Spleen (tissue), 11 donors: ENCODE measurements at regions not wholly inside any gene's neighbourhood (a gene's known extent, or its start where the extent isn't known, plus 50 kb on each side); places are given as distances from the start of the nearest gene placed in this dataset.

Source experiments
- DNase-seq: peaks from one replicate; pipeline ENCODE4 v3.0.0-alpha.2; 2020
- H3K27ac ChIP-seq, 8 donors: fragments of 200-600 bp; sonication (generic) in 7 of 8; 1 replicate in 4 of 8; 2 replicates in 4 of 8; pipeline versions ENCODE4 v1.5.0 to v1.8.0; 2016 to 2021; ENCODE audit warnings: inconsistent platforms in 4 of 8, mild to moderate bottlenecking in 4 of 8, moderate library complexity in 1 of 8
- H3K27me3 ChIP-seq, 7 donors: fragments of 200-600 bp; sonication (generic) in 6 of 7; replicated peaks in 1 of 7; 1 replicate in 4 of 7; 2 replicates in 3 of 7; pipeline versions ENCODE4 v1.5.0 to v1.8.0; 2016 to 2021; ENCODE audit warnings: inconsistent platforms in 3 of 7, mild to moderate bottlenecking in 1 of 7
- H3K36me3 ChIP-seq, 6 donors: fragments of 200-600 bp; sonication (generic) in 5 of 6; 1 replicate in 4 of 6; 2 replicates in 2 of 6; pipeline versions ENCODE4 v1.5.0 to v1.8.0; 2016 to 2021; ENCODE audit warnings: inconsistent platforms in 2 of 6
- H3K4me1 ChIP-seq, 6 donors: fragments of 200-600 bp; sonication (generic) in 5 of 6; 1 replicate in 3 of 6; 2 replicates in 3 of 6; pipeline versions ENCODE4 v1.5.0 to v1.8.0; 2016 to 2021; ENCODE audit warnings: inconsistent platforms in 3 of 6
- H3K4me3 ChIP-seq, 8 donors: fragments of 200-600 bp; sonication (generic) in 7 of 8; 1 replicate in 4 of 8; 2 replicates in 4 of 8; pipeline versions ENCODE4 v1.5.0 to v1.8.0; 2016 to 2021; ENCODE audit warnings: inconsistent platforms in 4 of 8, mild to moderate bottlenecking in 4 of 8, moderate library complexity in 2 of 8
- H3K9me3 ChIP-seq, 8 donors: fragments of 200-600 bp; sonication (generic) in 7 of 8; 1 replicate in 4 of 8; 2 replicates in 4 of 8; pipeline versions ENCODE4 v1.5.0 to v1.8.0; 2016 to 2021; ENCODE audit warnings: inconsistent platforms in 4 of 8
- CTCF ChIP-seq, 11 experiments: fragments of 200-600 bp in 7 of 11; fragments of 450-650 bp in 4 of 11; sonication (generic) in 4 of 11; IDR thresholded peaks in 8 of 11; conservative IDR thresholded peaks in 3 of 11; 1 replicate in 7 of 11; 2 replicates in 4 of 11; pipeline versions ENCODE4 v1.4.0 to v1.8.0; 2016 to 2021; ENCODE audit warnings: antibody characterized with exemption in 11 of 11, inconsistent platforms in 4 of 11, mild to moderate bottlenecking in 1 of 11
- POLR2A ChIP-seq, 3 donors: fragments of 450-650 bp; IDR thresholded peaks; one replicate each; pipeline ENCODE4 v1.5.1; 2017; ENCODE audit warnings: antibody characterized with exemption in 3 of 3, mild to moderate bottlenecking in 1 of 3
- POLR2AphosphoS5 ChIP-seq, 3 donors: sonication (generic); formaldehyde crosslinking; IDR thresholded peaks; one replicate each; pipeline ENCODE4 v1.5.1; 2017; ENCODE audit warnings: antibody characterized with exemption in 3 of 3
- WGBS, 5 donors: extraction: QIAGEN DNeasy Blood & Tissue Kit in 3 of 5; methylation state at CpG; one replicate each; pipeline versions ENCODE4 v1.1.5 to v1.1.7; 2013 to 2018; 5-methylcytosine and 5-hydroxymethylcytosine counted together
- intact Hi-C: fragments of 100-400 bp; cut with DNase I; formaldehyde crosslinking; loops from one replicate; pipeline ENCODE4 v1.15.0; 2023; ENCODE audit warnings: low total_unique reads
- donor health status: healthy with polysubstance abuse.
- donor health status: DM: no; HTN: no; CAD: no; lungs with moderate emphysema.
- donor health status: DM: no; HTN: no; CAD: no.
- donor health status: Bipolar disorder and iron deficiency.
- donor health status: healthy.
- donor health status: DM: no; HTN: no; CAD: no.
- donor health status: DM: yes; HTN: yes; CAD: no.

GRCh38 chr7:80082213-80082612 lies 52.4 kb upstream of the GNAI1 start:
- Histone ChIP-seq H3K9me3 (no peaks in the 10 kb centered on the region), H3K27me3 (no peaks in the 10 kb centered on the region), H3K4me1 (peaks cover 0 to 11% (median 3%) of the 10 kb centered on the region in 6 donors), H3K36me3 (no peaks in the 10 kb centered on the region), H3K4me3 (no peak overlapping the region), H3K27ac (no peak overlapping the region)
- DNase-seq: no peak
- intact Hi-C loops: no loop called here
- TF ChIP-seq CTCF (IDR thresholded peaks at IDR 0.05 in 8 of 11, conservative IDR thresholded peaks at IDR 0.05 in 3 of 11) (no peak), POLR2AphosphoS5 (IDR thresholded peaks at IDR 0.05) (no peak), POLR2A (IDR thresholded peaks at IDR 0.05) (no peak)

GRCh38 chr7:80078886-80079285 lies 55.7 kb upstream of the GNAI1 start:
- no peak overlapping the region for H3K4me3 ChIP-seq
- 75 to 88% (median 78%) methylated on average over 3 of the region's 3 CpGs for WGBS, 5 donors
- intact Hi-C loops: no loop called here

GRCh38 chr7:80078159-80078731 lies 56.4 kb upstream of the GNAI1 start:
- intact Hi-C loops: no loop called here
- no peak for DNase-seq
- WGBS, 5 donors: 5 to 8% (median 7%) methylated on average over 5 of the region's 5 CpGs

More at GRCh38 chr7:80078886-80079285, 55.7 kb upstream of the GNAI1 start:
- H3K4me1 ChIP-seq: peaks cover 0 to 11% (median 3%) of the 10 kb centered on the region in 6 donors
- no peaks in the 10 kb centered on the region for H3K27me3 ChIP-seq
- no peak for DNase-seq
- no peak for TF ChIP-seq POLR2A (IDR thresholded peaks at IDR 0.05)
- H3K27ac ChIP-seq: no peak overlapping the region
- H3K9me3 ChIP-seq: no peaks in the 10 kb centered on the region
- H3K36me3 ChIP-seq: no peaks in the 10 kb centered on the region

GRCh38 chr7:80070391-80070790 lies 64.2 kb upstream of the GNAI1 start:
- intact Hi-C loops: no loop called here
- WGBS, 5 donors: 29 to 81% (median 48%) methylated on average over 2 of the region's 2 CpGs
- Histone ChIP-seq H3K4me1 (no peaks in the 10 kb centered on the region), H3K36me3 (no peaks in the 10 kb centered on the region), H3K27me3 (no peaks in the 10 kb centered on the region), H3K27ac (no peak overlapping the region), H3K9me3 (peaks cover 0 to 21% (median 15%) of the 10 kb centered on the region in 8 donors), H3K4me3 (no peak overlapping the region)
- no peak for TF ChIP-seq CTCF (IDR thresholded peaks at IDR 0.05 in 8 of 11, conservative IDR thresholded peaks at IDR 0.05 in 3 of 11)
- TF ChIP-seq POLR2AphosphoS5 (IDR thresholded peaks at IDR 0.05): no peak
- no peak for TF ChIP-seq POLR2A (IDR thresholded peaks at IDR 0.05)
- no peak for DNase-seq

More at GRCh38 chr7:80078159-80078731, 56.4 kb upstream of the GNAI1 start:
- Histone ChIP-seq H3K4me3 (peak overlapping the region in 7 of 8 donors; percentile 0 to 49 (median 16)), H3K27ac (peak overlapping the region in 3 of 8 donors; percentile 5 to 26 (median 7)), H3K4me1 (peaks cover 0 to 11% (median 3%) of the 10 kb centered on the region in 6 donors), H3K27me3 (no peaks in the 10 kb centered on the region), H3K9me3 (no peaks in the 10 kb centered on the region), H3K36me3 (no peaks in the 10 kb centered on the region)
- no peak for TF ChIP-seq POLR2AphosphoS5 (IDR thresholded peaks at IDR 0.05)
- no peak for TF ChIP-seq POLR2A (IDR thresholded peaks at IDR 0.05)
- TF ChIP-seq CTCF (IDR thresholded peaks at IDR 0.05 in 8 of 11, conservative IDR thresholded peaks at IDR 0.05 in 3 of 11): no peak
